MV-4-11 (cell line): ENCODE measurements at regions not wholly inside any gene's neighbourhood (a gene's known extent, or its start where the extent isn't known, plus 50 kb on each side); places are given as distances from the start of the nearest gene placed in this dataset.
"Not testable (repeated sequence)": the region's sequence is repeated elsewhere in the genome, so short reads cannot be mapped to it uniquely, and the experiment has no call there.

Experiments
- DNase-seq: peaks from one replicate; lab custom pipeline; 2025; lab: John Stamatoyannopoulos, UW

DNA sequence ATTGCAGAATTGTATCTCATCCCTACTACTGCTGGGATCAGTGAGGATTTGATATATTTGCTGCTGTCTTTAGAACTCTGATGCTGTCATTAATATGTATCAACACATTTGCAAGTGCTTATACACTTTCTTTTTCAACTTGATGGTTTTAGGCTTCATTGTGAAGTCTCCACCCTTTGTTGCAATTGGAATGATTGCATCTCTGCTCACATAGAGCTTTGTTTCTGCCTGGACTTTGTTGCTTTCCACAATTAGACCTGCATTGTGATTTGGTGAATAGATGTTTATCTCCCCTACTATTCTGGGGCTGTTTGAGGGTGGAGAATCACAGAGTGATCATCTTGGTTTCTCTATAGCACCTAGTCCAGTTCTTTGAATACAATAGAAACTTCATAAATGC lies 666.7 kb downstream of the EPM2A start:
- no peak for DNase-seq

DNA sequence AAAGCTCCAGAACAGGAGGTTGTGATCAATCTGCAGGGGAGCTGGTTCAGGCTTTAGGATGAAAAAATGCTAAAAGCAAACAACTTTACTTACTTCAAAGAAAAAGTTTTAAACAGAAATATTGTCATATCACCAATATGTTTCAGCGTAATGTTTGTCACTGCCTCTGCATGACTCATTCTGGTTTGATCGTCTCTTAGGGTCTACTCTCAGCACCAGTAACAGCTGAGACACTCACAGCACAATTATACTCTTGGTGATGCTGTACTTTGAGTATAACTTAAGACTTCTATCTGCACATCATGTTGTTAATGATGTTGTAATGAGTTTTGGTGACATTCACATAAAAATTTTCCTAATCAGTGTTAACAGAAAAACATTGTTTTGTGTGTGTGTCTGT lies 665.4 kb downstream of the EPM2A start:
- no peak for DNase-seq

DNA sequence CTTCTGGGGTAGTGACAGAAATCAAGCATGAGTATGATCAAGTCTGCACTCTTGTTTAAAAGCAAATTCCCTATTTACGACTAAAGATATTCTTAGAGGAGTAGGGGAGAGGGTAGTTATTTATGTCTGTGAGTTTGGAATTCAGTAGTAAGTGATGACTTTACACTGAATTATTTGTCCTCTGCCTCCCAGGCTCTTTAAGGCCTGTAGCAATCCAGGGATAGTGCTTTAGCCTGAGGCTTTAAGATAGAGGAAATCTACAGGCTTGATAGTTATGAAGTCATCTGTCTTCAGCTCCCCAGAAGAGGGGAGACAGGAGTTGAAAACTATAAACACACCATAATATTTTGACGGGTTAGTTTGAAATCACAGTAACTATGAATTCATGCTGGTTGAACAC lies 664.5 kb downstream of the EPM2A start:
- DNase-seq = no peak

DNA sequence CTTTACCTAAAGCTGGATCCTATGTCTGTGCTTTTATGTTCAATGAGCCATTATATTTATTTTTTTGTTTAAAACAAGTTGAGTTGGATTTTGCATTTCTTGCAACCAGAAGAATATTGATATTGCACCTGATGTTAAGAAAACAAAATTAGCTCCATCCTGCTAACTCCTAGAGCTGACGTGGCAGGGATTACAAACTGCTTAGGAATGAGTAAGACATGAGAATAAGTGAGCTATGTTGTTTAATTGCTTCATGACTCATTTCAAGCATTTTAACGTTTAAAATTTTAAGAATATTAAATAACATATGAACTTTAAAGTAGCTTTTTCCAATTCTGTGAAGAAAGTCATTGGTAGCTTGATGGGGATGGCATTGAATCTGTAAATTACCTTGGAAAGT lies 663.5 kb downstream of the EPM2A start:
- no peak for DNase-seq

DNA sequence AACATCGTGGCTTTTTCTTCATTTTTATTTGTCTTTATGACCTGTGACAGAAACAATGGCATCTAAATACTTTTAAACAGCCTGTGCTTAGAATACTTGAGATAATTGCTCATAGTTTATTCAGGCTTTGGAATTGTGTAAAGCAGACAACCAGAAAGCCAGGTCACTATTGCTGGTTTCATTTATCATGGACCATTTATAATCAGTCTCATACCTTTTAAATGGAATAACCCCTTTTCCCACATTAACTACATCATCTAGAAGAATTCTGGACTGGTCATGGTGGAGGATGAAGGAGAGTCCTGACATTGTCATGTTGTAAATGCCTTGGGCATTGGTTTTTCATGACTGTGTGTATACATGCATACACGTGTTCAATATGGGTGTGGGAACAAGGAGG lies 661.5 kb downstream of the EPM2A start:
- no peak for DNase-seq

DNA sequence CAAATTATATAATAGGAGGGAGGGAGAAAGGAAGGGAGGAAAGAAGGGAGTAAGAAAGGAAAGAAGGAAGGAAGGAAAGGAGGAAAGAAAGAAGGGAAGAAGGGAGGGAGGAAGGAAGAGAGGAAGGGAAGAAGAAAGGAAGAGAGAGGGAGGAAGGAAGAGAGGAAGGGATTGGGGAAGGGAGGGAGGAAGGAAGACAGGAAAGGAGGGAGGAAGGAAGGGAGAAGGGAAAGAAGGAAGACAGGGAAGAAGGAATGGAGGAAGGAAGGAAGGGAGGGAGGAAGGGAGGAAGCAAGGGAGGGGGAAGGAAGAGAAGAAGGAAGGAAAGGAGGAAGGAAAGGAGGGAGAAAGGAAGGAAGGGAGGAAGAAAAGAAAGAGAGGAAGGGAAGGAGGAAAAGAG lies 660.5 kb downstream of the EPM2A start:
- no peak for DNase-seq

DNA sequence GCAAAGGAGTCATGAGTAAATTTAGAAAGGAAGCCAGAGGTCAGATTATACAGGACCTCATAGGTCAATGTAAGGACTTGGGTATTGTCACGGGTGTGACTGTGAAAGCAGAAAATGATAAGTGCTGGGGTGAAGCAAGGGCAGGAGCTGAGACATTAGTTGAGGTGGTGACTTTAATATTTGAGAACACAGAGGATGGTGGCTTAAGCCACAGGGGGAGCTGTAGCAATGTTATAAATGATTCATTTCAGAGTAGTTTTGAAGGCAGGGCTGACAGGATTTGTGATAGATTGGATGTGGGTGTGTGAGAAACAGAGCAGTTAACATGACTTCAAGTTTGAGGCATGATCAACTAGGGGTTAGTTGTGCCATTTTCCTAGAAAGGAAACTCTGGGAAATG lies 659.9 kb downstream of the EPM2A start:
- DNase-seq = no peak

DNA sequence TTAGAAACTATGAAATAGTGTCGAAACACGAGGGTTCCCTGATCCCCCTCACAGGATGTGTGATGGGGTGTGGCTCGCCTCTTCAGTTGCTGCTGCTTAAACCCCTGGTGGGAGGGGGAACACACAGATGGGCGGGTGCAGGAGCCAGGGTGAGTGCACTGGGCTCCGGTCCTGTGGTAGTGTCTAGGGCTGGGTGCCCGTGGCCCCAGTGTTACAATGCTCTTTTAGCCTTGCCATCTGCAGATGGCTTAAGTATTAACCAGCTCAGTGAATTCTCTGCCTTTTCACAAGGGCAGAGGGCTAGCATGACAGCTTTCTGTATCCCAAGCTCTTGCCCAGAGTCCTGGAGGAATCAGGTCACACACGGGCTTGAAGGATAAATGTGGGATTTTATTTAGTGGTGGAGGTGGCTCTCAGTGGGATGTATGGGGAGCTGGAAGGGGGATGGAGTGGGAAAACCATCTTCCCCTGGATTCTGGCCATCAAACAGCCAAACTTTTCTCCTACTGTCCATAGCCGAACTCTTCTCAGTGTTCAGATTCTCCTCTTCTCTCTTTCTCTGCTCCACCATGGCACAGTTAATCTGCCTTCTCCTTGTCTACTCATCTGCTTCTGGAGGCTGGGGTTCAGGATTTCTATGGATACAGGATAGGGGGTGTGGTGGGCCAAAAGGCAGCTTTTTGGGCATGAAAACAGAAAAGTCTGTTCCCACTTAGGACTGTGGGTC lies 659.0 kb downstream of the EPM2A start:
- no peak for DNase-seq

DNA sequence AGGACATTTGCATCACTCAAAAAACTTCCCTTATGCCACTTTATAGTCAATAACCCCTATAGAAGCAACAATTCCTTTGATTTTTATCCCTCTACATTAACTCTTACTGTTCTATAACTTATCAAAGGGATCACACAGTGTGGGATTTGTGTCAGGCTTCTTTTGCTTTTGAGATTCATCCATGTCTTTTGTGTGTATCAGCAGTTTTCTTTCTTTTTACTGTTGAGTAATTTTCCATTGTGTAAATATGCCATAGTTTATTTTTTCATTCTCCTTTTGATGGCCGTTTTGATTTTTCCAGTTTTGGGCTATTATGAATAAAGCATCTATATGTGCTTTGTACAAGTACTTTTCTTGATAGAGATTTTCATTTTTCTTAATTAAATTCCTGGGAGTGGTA lies 657.9 kb downstream of the EPM2A start:
- DNase-seq = no peak

DNA sequence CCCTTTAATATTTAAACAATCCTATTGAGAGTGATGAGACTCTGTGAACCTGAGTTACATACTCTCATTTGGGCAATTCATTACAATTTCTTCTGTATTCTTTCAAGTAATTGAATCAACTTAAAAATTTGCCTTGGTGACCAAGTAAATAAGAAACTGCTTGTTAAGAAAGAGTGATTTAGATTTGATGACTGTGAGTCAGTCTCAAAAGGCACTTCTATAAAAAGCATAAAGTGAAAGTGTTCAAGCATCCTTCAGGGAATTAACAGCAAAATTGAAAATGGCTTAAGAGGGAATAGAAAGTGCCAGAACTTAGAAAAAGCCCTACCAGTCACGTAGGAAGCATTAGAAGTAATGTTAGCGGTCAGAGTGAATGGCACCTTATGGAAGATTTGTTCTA lies 654.7 kb downstream of the EPM2A start:
- DNase-seq = no peak

DNA sequence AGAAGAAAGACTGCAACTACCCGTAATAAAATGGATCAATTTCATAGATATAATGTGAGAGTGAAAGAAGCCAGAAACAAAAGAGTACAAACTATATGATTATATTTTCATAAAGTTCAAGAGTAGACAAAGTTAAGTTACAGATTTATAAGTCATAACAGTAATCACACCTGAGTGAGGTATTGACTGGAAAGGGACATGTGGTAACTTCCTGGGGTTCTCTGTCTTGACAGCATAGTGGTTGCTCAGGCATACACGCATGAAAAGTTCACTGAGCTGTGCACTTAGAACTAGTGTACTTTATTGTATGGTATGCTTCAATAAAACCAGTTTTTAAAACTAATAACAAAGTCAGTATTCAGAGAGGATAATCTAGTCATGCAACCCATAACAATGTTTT lies 653.6 kb downstream of the EPM2A start:
- no peak for DNase-seq

DNA sequence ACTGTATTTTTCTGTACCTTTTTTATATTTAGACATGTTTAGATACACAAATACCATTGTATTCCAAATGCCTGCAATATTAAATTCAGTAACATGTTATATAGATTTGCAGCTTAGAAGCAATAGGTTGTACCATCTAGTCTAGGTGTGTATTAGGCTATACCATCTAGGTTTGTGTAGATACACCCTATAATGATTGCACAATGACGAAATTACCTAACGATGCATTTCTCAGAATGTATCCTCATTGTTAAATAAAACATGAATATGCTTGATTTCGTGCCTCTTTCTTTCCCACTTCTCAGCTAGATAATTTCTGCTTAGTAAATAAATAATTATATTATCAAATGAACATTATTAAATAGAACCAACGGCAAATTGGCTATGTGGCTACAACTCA lies 653.0 kb downstream of the EPM2A start:
- no peak for DNase-seq

DNA sequence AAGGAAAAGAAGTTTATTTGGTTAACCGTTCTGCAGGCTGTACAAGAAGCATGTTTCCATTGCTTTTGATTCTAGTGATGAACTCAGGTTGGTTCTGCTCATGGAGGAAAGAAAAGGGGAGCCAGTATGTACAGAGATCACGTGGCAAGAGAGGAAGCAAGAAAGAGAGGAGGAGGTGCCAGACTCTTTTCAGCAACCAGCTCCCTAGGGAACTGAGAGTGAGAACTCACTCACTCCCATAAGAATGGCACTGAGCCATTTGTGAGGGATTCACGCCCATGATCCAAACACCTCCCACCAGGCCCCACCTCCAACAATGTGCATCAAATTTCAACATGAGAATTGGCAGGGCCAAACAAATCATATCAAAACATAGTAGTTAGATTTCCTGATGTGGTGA lies 649.1 kb downstream of the EPM2A start:
- peak; percentile 39 for DNase-seq

DNA sequence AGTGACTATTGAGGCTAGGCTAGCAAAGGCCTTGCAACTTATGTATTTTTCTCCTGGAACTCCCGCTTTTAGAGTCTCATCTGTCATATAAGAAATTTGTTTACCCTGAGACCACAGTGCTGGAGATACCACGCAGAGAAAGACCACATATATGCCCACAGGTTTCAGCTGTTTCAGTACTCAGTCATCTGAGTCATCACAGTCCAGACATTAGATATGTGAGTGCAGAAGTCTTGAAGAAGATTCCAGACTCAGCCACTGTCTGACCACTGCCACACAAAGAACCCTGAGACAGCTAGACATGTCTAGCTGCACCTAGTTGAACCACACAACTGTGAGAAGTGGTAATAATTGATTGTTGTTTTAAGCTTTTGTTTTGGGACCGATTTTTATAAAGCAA lies 648.3 kb downstream of the EPM2A start:
- no peak for DNase-seq

DNA sequence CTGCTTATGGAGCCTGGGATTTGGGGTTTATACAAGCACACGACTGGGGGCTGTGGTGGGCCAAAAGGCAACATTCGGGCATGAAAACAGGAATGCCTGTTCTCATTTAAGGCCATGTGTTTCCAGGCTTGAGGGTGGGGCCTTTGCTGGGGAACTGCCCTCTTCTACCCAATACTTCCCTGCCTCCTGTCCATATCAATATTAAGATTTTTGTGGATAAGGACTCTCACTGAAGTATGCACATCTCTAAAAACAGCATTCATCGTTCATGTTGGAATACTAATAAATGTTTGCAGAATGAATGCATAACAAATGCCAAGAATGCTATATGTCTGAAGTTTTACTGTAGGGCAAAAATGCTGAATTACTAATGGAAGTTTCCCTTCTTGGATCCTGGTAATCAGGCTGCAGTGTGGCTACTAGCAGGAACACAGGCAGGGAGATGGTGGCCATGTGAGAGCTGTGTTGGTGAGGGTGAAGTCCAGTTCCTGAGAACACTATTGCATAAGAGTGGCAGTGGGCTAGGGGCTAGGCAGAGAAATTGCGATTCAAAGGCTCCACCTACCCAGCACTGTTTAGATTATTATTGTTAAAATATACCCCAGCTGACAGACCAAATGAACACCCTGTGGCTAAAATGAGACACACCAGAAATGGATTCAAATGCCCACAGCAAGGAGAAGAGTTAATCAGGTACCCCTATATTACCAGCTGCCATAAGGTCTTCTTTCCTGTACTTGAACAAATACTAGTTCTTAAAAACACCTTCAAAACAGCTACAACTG lies 644.3 kb downstream of the EPM2A start:
- DNase-seq = no peak

DNA sequence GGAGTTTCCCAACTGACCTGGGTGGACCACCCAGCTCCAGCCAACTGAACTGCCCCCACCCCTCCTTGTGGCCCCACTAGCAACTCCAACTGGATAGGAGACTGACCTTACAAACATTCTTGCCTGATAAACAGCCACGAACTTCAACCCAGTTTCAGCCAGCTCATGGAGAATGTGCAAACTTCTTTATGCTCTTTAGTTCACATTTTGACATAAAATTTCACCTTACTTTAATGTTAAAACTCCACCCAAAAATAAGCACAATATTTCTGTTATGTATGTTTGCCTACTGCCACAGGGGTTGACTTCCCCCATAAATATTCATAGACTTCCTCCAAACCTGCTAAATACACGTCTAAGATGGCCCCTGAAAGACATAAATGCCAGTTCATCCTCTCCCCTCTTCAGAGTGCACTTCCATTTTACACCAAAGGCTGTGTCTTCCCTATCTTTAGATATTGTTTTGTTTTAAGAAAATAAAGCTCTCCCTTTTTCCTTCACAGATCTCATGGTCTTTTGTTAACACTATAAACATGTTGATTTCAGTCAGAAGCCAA lies 643.7 kb downstream of the EPM2A start:
- DNase-seq = no peak

DNA sequence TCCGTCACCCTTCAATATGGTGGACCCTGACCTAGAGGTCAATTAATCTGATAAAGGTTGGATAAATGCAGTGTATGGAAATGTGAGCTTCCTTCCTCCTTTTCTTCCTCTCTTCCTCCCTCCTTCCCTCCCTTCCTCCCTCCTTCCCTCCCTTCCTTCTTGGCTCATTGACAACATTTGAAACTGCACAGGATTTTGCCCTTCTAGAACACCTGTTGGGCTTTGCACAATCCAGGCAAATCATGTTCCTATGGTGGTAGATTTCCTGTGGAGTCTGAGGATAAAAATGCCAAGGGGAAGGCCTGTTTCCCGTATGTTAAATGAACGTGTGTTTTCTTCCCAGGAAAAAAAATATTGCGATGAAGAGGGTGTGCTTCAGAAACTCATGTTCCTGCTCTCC lies 642.8 kb downstream of the EPM2A start:
- no peak for DNase-seq

DNA sequence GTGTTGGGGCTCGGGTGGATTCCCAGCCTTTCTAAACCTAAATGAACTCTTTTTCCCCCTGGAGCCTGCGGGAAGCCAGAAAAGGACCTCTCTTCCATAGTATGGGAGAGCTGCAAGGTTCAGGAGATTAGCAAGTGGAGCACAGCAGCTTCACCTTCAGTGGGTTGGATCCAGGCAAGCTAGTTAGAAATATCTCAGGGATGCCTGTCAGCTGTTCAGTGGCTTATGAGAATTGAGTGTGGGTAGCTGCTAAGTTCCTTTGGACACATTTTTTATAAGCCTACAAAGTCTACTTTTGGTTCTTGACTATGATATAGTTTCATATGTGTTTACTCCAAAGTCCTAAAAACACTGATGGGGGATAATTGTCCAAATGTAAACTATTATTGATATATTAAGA lies 642.1 kb downstream of the EPM2A start:
- no peak for DNase-seq

DNA sequence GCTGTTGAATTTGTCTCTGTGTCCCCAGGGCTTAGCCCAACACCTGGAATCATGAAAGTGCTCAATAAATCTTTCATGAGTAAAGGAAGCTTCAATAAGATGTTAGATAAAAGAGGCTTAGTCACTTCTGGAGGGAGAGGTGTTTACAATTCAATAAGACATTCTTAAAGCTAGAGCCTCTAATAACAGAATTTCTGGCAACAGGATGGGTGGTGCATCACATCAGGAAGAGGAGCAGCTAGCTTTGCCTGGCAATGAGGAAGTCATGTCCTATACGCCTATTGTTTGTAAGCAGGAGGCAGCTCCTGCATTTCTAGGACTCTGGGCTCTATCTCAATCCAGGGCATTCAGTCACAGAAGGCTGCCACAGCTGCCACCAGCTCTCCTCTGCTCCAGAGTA lies 638.5 kb downstream of the EPM2A start:
- no peak for DNase-seq

DNA sequence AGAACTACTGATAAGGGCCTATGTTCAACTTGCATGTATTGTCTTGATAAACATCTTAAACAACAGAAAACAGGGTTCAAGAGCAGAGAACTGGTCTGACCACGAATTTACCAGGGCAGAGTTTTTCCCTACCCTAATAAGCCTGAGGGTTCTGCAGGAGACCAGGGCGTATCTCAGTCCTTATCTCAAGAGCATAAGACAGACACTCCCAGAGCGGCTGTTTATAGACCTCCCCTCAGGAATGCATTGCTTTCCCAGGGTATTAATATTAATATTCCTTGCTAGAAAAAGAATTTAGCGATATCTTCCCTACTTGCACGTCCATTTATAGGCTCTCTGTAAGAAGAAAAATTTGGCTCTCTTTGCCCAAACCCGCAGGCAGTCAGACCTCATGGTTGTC lies 637.2 kb downstream of the EPM2A start:
- not testable (repeated sequence) for DNase-seq

DNA sequence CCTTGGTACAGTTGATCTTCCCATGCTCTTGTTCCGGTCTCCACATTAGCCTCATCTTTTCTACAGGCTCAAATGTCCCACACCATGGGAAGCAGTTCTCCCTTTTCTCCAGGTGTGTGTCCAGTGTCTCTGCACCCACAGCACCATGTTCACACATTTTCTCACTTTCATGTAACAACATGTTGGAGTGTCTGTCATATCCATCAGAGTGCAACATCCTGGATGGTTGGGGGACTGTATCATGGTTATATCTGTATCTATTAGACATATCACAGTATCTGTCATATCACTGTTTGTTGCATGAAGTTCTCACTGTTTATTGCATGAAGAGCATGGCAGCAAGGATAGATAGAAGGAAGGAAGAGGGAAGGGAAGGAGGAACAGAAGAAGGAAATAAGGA lies 635.6 kb downstream of the EPM2A start:
- DNase-seq = no peak

DNA sequence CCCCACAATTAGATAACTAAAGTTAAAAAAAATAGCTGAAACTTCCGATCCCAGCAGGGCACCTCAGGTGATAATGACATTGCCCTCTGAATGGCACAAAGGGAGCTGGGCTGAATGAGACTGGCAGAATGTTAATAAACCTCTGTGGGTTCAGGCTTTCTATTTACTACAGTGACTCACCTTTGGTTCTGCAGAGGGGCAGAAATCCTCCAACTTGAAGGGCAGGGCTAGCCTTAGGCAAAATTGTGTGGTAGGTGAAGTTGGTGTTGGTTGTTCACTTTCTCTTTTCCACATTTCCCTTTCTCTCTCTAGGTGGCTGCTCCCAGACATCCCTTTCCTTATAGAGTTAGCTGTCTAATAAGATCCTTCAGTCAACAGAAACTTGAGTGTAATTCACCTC lies 625.2 kb downstream of the EPM2A start:
- no peak for DNase-seq

DNA sequence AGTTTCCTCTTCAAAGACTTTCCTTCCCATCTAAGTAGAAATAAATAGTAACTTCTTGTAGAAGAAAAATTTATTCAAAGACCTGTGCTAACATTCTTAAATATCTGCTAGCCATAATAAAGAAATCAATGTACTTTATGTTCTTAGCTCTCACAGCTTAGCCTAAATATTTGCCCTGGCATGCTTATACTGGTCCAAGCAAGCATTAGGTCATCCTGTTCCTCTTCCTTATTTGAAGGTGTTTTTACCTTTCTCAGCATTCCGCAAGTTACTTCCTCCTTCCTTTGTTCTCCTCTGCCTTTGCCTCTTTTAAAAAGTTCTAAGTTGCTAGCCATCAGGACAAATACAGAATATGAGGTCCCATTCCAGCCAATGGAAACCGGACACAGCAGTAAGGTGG lies 623.9 kb downstream of the EPM2A start:
- not testable (repeated sequence) for DNase-seq
